ENCODE measurements at regions not wholly inside any gene's neighbourhood (a gene's known extent, or its start where the extent isn't known, plus 50 kb on each side); places are given as distances from the start of the nearest gene placed in this dataset.

- TF ChIP-seq POLR2A (IDR thresholded peaks at IDR 0.05; ENCODE audit: low read depth, low read length) (no peak), POLR2AphosphoS5 (IDR thresholded peaks at IDR 0.05; ENCODE audit: low read depth, low read length) (no peak)
Measured at GRCh38 chr7:25663877-25664276, 435.6 kb upstream of the NPVF start.
